ENCODE measurements at regions not wholly inside any gene's neighbourhood (a gene's known extent, or its start where the extent isn't known, plus 50 kb on each side); places are given as distances from the start of the nearest gene placed in this dataset.

DNA sequence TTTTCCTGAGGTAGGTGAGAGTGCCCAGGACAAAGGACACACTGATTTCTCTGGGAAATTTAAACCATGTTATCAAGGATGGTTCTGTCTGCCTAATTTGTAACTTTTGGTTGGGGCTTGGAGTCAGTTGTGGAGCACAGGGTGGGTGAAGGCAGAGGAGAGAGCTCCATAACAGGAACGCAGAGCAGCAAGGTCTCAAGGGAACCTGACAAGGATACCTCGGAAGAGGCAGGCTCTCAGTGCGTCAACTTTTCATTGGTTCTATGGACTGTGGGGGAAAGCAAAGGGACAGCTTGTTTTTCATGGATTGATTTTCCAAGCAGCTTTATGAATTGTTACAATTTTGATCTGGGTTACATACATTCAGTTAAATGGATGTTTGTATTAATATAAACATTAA lies 110.4 kb downstream of the SLIT2 start:
- TF ChIP-seq CTCF (IDR thresholded peaks at IDR 0.05; ENCODE audit: extremely low read depth in 1 of 2, insufficient read depth in 1 of 2, low read depth in 1 of 2, low read length in 2 of 2) (no peak), EZH2 (IDR thresholded peaks at IDR 0.05; ENCODE audit: borderline replicate concordance, low read depth, low read length, severe bottlenecking) (no peak), POLR2A (IDR thresholded peaks at IDR 0.05; ENCODE audit: low read depth, low read length) (no peak), JUN (IDR thresholded peaks at IDR 0.05; ENCODE audit: borderline replicate concordance, insufficient read depth, insufficient read length, low read depth) (no peak), GATA2 (IDR thresholded peaks at IDR 0.05; ENCODE audit: insufficient read depth, insufficient read length, low read depth, low read length) (no peak)
- TF ChIP-seq, protein P1, sequence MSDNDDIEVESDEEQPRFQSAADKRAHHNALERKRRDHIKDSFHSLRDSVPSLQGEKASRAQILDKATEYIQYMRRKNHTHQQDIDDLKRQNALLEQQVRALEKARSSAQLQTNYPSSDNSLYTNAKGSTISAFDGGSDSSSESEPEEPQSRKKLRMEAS (IDR thresholded peaks at IDR 0.05; ENCODE audit: insufficient read depth, insufficient read length): no peak

Measured in endothelial cell of umbilical vein (primary cell).